ENCODE measurements at regions not wholly inside any gene's neighbourhood (a gene's known extent, or its start where the extent isn't known, plus 50 kb on each side); places are given as distances from the start of the nearest gene placed in this dataset.
"Not testable (repeated sequence)": the region's sequence is repeated elsewhere in the genome, so short reads cannot be mapped to it uniquely, and the experiment has no call there.

DNA sequence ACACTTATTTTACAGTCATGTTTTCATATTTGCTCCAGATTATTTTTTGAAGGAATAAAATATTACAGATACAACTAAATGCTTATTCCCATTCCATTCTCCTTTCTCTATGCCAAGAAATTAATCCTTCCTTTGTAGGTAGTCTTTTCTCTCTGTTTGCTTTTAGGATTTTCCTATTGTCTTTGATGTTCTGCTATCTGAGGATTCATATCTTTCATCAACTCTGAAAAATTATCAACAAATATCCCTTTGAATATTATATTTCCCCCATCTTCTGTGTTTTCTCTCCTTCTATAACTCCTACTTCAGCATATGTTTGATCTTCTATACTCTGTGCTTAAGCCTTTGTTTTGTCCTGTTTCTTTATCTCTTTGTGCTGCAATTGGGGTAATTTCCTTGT, 260.4 kb upstream of the RBMS1 start:
- no peak for DNase-seq (ENCODE audit: insufficient read length, low spot score)
- TF ChIP-seq, protein P1, sequence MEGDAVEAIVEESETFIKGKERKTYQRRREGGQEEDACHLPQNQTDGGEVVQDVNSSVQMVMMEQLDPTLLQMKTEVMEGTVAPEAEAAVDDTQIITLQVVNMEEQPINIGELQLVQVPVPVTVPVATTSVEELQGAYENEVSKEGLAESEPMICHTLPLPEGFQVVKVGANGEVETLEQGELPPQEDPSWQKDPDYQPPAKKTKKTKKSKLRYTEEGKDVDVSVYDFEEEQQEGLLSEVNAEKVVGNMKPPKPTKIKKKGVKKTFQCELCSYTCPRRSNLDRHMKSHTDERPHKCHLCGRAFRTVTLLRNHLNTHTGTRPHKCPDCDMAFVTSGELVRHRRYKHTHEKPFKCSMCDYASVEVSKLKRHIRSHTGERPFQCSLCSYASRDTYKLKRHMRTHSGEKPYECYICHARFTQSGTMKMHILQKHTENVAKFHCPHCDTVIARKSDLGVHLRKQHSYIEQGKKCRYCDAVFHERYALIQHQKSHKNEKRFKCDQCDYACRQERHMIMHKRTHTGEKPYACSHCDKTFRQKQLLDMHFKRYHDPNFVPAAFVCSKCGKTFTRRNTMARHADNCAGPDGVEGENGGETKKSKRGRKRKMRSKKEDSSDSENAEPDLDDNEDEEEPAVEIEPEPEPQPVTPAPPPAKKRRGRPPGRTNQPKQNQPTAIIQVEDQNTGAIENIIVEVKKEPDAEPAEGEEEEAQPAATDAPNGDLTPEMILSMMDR (IDR thresholded peaks at IDR 0.05; ENCODE audit: insufficient read depth, missing control alignments), result no peak
- FAIRE-seq, result no peak

DNA sequence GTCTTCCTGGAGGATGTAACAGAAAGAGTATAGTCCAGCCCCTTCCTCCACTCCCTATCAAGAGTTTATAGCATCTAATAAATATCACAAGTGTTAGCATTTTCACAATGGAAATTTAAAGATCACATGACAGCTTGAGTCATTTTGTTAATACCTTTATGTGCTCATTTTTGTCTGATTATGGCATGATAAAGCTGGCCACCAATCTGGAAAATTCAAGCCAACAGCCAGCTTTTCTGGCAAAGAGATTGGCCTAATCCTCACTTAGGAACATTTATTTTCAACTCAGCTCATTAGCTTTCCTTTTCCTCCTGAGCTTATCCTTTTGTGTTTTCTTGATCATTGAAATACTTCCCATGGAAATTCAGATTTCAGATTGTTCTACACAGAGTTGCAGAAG, 262.9 kb upstream of the RBMS1 start:
- TF ChIP-seq, protein P1 (IDR thresholded peaks at IDR 0.05; ENCODE audit: insufficient read depth, missing control alignments), result no peak
- DNase-seq (ENCODE audit: insufficient read length, low spot score), result no peak
- no peak for FAIRE-seq

DNA sequence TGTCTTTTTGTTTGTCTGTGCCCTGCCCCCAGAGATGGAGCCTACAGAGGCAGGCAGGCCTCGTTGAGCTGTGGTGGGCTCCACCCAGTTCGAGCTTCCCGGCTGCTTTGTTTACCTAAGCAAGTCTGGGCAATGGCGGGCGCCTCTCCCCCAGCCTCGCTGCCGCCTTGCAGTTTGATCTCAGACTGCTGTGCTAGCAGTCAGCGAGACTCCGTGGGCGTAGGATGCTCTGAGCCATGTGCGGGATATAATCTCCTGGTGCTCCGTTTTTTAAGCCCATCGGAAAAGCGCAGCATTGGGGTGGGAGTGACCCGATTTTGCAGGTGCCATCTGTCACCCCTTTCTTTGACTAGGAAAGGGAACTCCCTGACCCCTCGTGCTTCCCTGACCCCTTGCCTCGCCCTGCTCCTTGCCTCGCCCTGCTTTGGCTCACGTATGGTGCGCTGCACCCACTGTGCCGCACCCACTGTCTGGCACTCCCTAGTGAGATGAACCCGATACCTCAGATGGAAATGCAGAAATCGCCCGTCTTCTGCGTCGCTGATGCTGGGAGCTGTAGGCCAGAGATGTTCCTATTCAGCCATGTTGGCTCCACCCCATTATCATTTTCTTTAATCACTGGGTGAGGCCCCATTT, 269.0 kb upstream of the RBMS1 start:
- not testable (repeated sequence) for FAIRE-seq; DNase-seq (ENCODE audit: insufficient read length, low spot score)

DNA sequence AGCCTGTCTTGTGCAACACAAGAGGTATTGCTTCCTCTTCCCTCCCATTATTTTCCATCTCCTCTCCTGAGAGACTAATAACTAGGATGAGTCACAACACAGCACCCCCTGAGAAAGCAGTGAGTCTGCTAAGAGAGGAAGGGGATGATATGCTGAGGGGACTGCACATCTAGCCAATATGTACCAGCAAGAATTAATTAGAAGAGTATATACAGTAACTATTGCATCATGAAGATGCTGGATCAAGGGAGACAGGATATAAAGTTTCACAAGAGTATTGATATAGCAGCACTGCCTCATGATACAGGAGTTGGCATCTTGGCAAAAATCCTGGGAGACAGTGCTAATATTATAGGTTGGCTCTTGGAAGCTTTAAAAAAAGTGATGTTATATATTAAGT, 289.9 kb upstream of the RBMS1 start:
- TF ChIP-seq, protein P1 (IDR thresholded peaks at IDR 0.05; ENCODE audit: insufficient read depth, missing control alignments), result no peak
- DNase-seq (ENCODE audit: insufficient read length, low spot score) (no peak), FAIRE-seq (no peak)

DNA sequence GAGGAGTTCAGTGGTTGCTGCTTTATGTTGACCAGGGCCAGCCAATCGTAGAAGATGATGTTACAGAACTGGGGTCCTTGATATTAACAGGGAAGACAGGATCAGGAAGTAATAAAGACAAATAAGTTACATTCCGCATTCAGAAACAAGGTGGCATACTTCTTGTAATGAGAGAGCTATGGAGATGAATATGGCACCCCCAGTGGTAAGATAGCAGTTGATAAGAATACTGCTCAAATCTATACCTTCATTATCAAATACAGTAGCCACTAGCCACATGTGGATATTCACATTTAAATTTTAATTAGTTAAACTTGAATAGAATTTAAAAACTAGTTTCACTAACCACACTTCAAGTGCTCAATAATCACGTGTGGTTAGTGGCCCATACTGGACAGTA, 290.4 kb upstream of the RBMS1 start:
- FAIRE-seq (no peak), DNase-seq (ENCODE audit: insufficient read length, low spot score) (no peak)
- TF ChIP-seq, protein P1 (IDR thresholded peaks at IDR 0.05; ENCODE audit: insufficient read depth, missing control alignments), result no peak

DNA sequence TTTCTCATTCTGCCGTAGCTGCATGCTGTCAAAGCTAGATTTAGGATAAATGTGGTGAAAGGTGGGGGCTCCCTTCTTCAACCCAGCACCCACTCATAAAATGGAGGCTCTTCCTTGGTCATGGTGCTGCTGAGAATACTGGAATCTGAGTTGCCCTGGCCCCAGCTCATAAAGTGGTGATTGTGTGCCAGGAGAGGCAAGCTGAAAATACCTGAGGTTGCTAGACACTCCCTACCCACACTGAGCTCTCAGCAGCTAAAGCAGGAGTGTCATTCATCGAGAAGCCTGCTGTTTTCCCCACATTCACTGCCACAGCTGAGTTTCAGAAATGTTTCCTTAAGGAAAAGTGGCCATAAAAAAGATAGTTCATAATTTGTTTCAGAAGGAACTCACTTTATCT, 297.1 kb upstream of the RBMS1 start:
- no peak for DNase-seq (ENCODE audit: insufficient read length, low spot score)
- TF ChIP-seq, protein P1 (IDR thresholded peaks at IDR 0.05; ENCODE audit: insufficient read depth, missing control alignments), result no peak
- no peak for FAIRE-seq

DNA sequence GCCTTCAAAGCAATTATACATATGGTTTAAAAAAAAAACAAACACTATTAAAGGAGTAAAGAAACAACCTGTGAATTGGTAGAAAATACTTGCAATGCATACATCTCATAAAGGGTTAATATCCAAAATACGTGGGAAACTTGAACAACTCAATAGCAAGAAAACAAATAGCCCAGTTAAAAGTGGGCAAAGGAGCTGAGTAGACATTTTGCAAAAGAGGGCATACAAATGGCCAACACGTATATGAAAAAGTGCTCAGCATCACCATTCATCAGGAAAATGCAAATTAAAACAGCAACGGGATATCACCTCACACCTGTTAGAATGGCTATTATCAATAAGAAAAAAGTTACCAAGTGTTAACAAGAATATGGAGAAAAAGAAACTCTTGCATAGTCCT, 298.3 kb upstream of the RBMS1 start:
- TF ChIP-seq, protein P1 (IDR thresholded peaks at IDR 0.05; ENCODE audit: insufficient read depth, missing control alignments), result no peak
- DNase-seq (ENCODE audit: insufficient read length, low spot score) (no peak), FAIRE-seq (no peak)

DNA sequence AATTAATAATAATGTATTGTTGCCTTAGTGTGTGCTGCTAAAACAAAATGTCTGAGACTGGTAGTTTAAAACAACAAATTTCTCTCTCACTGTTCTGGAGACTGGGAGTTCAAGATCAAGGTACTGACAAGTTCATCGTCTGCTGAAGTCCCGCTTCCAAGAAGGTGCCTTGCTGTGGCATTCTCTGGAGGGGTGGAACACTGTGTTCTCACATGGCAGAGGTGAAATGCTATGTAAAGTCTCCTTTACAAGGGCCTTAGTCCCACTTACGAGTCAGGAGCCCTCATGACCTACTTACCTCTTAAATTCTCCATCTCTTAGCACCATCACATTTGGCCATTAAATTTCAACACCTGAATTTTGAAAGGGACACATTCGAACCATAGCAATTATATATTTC, 299.2 kb upstream of the RBMS1 start:
- TF ChIP-seq, protein P1 (IDR thresholded peaks at IDR 0.05; ENCODE audit: insufficient read depth, missing control alignments), result no peak
- DNase-seq (ENCODE audit: insufficient read length, low spot score) (no peak), FAIRE-seq (no peak)

All from D721Med (cell line).